ENCODE measurements at regions not wholly inside any gene's neighbourhood (a gene's known extent, or its start where the extent isn't known, plus 50 kb on each side); places are given as distances from the start of the nearest gene placed in this dataset.
"Not testable (repeated sequence)": the region's sequence is repeated elsewhere in the genome, so short reads cannot be mapped to it uniquely, and the experiment has no call there.

- H3K27ac ChIP-seq = no peak overlapping the region
- intact Hi-C loops (cut with DNase I; ENCODE audit: low total_unique reads) = no loop called here
- H3K9me3 ChIP-seq = peaks cover 0 to 5% of the 10 kb centered on the region in 2 donors
- no peaks in the 10 kb centered on the region for H3K4me1 ChIP-seq
- H3K4me3 ChIP-seq = no peak overlapping the region
- TF ChIP-seq POLR2A (IDR thresholded peaks at IDR 0.05) (no peak), CTCF (IDR thresholded peaks at IDR 0.05) (no peak)
- H3K27me3 ChIP-seq = no peaks in the 10 kb centered on the region
- no peak for DNase-seq
- no peaks in the 10 kb centered on the region for H3K36me3 ChIP-seq
Measured at GRCh38 chr4:115575851-115576250, 462.4 kb upstream of the NDST4 start.

DNA sequence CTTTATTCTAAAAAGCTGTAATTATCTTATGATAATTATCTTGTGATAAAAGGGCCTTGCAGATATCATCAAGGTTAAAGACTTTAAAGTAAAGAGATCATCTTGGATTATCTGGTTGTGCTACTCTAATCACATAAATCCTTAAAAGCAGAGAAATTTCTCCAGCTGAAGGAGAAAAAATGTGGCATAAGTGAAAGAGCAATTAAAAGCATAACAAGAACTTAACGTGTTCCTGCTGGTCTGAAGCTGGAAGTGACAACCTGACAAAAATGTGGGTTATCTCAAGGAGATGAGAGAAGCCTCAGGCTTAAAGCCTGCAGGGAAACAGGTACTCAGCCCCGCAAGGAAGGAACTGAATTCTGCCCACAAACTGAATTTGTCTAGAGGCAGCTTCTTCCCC, 449.1 kb upstream of the NDST4 start:
- intact Hi-C loops (cut with DNase I; ENCODE audit: low total_unique reads) = no loop called here
- Histone ChIP-seq H3K27ac (no peak overlapping the region), H3K9me3 (no peaks in the 10 kb centered on the region), H3K4me3 (no peak overlapping the region), H3K27me3 (peaks cover 0 to 5% of the 10 kb centered on the region in 2 donors), H3K4me1 (no peaks in the 10 kb centered on the region), H3K36me3 (no peaks in the 10 kb centered on the region)
- no peak for DNase-seq
- no peak for TF ChIP-seq POLR2A (IDR thresholded peaks at IDR 0.05)
- no peak for TF ChIP-seq CTCF (IDR thresholded peaks at IDR 0.05)

DNA sequence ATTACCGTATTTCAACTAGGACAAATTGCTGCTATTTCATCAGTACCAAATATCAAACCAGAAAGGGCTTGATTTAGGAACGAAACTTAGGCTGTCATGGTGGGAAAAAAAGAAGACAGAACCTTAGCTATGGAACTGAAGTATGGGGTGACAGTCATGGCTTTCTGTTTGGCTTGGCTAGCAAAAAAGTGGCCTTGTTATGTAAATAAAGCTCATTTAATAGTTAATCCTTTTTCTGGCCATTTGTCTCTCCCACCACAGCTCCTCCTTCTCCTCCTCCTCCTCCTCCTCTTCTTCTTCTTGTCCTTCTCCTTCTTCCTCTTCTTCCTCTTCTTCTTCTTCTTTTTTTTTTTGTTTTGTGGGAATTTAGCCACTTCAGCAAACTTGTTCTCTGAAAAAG, 434.7 kb upstream of the NDST4 start:
- Histone ChIP-seq H3K36me3 (no peaks in the 10 kb centered on the region), H3K9me3 (no peaks in the 10 kb centered on the region), H3K4me3 (no peak overlapping the region), H3K27me3 (no peaks in the 10 kb centered on the region), H3K4me1 (no peaks in the 10 kb centered on the region), H3K27ac (no peak overlapping the region)
- DNase-seq = no peak
- TF ChIP-seq CTCF (IDR thresholded peaks at IDR 0.05) = no peak
- no peak for TF ChIP-seq POLR2A (IDR thresholded peaks at IDR 0.05)
- intact Hi-C loops (cut with DNase I; ENCODE audit: low total_unique reads) = no loop called here

- Histone ChIP-seq H3K4me3 (no peak overlapping the region), H3K4me1 (no peaks in the 10 kb centered on the region), H3K36me3 (no peaks in the 10 kb centered on the region), H3K9me3 (no peaks in the 10 kb centered on the region), H3K27me3 (no peaks in the 10 kb centered on the region), H3K27ac (no peak overlapping the region)
- no peak for DNase-seq
- intact Hi-C loops (cut with DNase I; ENCODE audit: low total_unique reads) = no loop called here
- TF ChIP-seq CTCF (IDR thresholded peaks at IDR 0.05) (no peak), POLR2A (IDR thresholded peaks at IDR 0.05) (no peak)
Measured at GRCh38 chr4:115537387-115537786, 424.0 kb upstream of the NDST4 start.

GRCh38 chr4:115529126-115529525, 415.7 kb upstream of the NDST4 start:
- H3K36me3 ChIP-seq = no peaks in the 10 kb centered on the region
- H3K27me3 ChIP-seq = no peaks in the 10 kb centered on the region
- H3K9me3 ChIP-seq = no peaks in the 10 kb centered on the region
- no peak for DNase-seq
- no peak for TF ChIP-seq CTCF (IDR thresholded peaks at IDR 0.05)
- no peak for TF ChIP-seq POLR2A (IDR thresholded peaks at IDR 0.05)
- H3K27ac ChIP-seq = no peak overlapping the region
- H3K4me1 ChIP-seq = no peaks in the 10 kb centered on the region
- intact Hi-C loops (cut with DNase I; ENCODE audit: low total_unique reads) = no loop called here
- H3K4me3 ChIP-seq = no peak overlapping the region

DNA sequence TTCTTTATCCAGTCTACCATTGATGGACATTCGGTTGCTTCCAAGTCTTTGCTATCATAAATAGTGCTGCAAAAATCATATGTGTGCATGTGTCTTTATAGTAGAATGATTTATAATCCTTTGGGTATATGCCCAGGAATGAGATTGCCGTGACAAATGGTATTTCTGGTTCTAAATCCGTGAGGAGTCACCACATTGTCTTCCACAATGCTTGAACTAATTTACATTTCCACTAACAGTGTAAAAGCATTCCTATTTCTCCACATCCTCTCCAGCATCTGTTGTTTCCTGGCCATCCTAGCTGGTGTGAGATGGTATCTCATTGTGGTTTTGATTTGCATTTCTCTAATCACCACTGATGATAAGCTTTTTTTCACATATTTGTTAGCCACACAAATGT, 406.1 kb upstream of the NDST4 start:
- H3K9me3 ChIP-seq; H3K4me1 ChIP-seq; H3K36me3 ChIP-seq; H3K27me3 ChIP-seq; H3K4me3 ChIP-seq; intact Hi-C loops (cut with DNase I; ENCODE audit: low total_unique reads); DNase-seq; H3K27ac ChIP-seq: not testable (repeated sequence)
